IPS-18a (cell line): ENCODE measurements at regions not wholly inside any gene's neighbourhood (a gene's known extent, or its start where the extent isn't known, plus 50 kb on each side); places are given as distances from the start of the nearest gene placed in this dataset.

Experiments used
- H3K27ac ChIP-seq: one replicate; pipeline ENCODE4 v1.5.1; 2013; ENCODE audit warnings: low read length
- H3K27me3 ChIP-seq: one replicate; pipeline ENCODE4 v1.6.1; 2013; ENCODE audit warnings: mild to moderate bottlenecking, low read length; ENCODE audit not compliant: control insufficient read depth, insufficient read depth
- H3K36me3 ChIP-seq: one replicate; pipeline ENCODE4 v1.6.1; 2013; ENCODE audit warnings: low read depth, low read length; ENCODE audit not compliant: control insufficient read depth
- H3K4me1 ChIP-seq: one replicate; pipeline ENCODE4 v1.6.1; 2013; ENCODE audit warnings: low read depth, low read length; ENCODE audit not compliant: control insufficient read depth
- H3K4me3 ChIP-seq: one replicate; pipeline ENCODE4 v1.5.1; 2013; ENCODE audit warnings: low read length
- H3K9ac ChIP-seq: one replicate; pipeline ENCODE4 v1.6.1; 2013; ENCODE audit warnings: mild to moderate bottlenecking, low read length, moderate library complexity
- H3K9me3 ChIP-seq: one replicate; pipeline ENCODE4 v1.6.1; 2013; ENCODE audit warnings: low read depth, low read length; ENCODE audit not compliant: control insufficient read depth

DNA sequence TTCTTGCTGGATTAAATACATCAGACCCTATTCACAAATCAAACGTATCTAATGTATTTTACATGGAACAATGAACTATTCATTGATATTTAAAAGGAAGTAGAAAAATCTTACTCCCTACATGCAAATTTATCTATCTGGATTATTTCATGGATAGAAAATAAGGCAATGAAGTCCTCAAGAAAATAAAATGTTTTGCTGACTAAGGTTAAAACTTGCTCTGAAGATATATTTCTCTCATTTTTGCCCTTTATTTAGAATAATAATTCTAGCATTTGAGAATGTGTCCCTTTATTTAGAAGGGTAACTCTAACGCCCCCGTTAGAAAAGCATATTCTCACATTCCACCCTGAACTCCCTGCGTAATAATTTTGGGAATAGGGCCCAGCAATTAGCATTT, 627.0 kb upstream of the ZP4 start:
- Histone ChIP-seq H3K9me3 (peaks cover 4% of the 10 kb centered on the region), H3K27me3 (no peaks in the 10 kb centered on the region), H3K4me1 (no peaks in the 10 kb centered on the region), H3K9ac (no peak overlapping the region), H3K27ac (no peak overlapping the region), H3K36me3 (no peaks in the 10 kb centered on the region), H3K4me3 (no peak overlapping the region)

DNA sequence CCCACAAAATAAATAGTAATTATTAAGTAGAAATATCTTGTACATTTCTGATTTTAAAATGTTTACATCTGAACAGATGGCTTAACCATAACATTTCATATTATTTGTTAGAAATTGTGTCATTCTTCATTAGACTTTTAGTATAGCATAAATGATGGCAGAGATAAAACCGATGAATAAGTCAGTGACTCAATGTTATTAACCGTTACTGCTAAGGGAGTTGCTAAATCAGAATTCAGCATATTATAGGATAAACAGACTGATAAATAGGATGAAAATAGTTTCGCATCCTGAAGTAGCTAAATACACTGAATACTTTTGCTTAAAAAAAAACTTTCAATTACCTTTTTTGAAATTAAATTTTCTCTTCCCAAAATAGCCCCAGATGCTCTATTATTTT, 610.6 kb upstream of the ZP4 start:
- H3K27me3 ChIP-seq, result no peaks in the 10 kb centered on the region
- no peak overlapping the region for H3K4me3 ChIP-seq

DNA sequence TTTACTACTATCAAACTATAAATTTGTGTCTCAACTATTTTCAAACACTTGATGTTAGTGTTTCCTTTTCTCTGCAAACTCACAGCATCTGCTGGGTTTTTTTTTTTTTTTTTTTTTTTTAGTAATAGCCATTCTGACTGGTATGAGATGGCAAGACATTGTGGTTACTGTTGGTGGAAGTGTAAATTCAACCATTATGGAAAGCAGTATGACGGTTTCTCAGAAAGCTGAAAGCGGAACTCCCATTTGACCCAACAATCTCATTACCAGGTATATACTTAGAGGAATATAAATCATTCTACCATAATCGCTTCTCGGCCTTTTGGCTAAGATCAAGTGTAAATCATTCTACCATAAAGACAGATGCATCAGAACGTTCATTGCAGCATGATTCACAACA, 608.3 kb upstream of the ZP4 start:
- peaks cover 2% of the 10 kb centered on the region for H3K9me3 ChIP-seq
- H3K27me3 ChIP-seq, result no peaks in the 10 kb centered on the region
- no peak overlapping the region for H3K9ac ChIP-seq

More for the DNA sequence above, 610.6 kb upstream of the ZP4 start:
- Histone ChIP-seq H3K36me3 (no peaks in the 10 kb centered on the region), H3K9me3 (peaks cover 2% of the 10 kb centered on the region), H3K27ac (no peak overlapping the region), H3K4me1 (no peaks in the 10 kb centered on the region), H3K9ac (no peak overlapping the region)

DNA sequence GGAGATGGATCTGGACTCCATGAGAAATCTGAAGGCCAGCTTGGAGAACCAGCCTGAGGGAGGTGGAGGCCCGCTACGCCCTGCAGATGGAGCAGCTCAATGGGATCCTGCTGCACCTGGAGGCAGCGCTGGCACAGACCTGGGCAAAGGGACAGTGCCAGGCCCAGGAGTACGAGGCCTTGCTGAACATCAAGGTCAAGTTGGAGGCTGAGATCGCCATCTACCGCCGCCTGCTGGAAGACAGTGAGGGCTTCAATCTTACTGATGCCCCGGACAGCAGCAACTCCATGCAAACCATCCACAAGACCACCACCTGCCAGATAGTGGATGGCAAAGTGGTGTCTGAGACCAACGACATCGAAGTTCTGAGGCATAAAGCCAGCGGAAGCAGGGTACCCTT, 601.5 kb upstream of the ZP4 start:
- Histone ChIP-seq H3K9ac (no peak overlapping the region), H3K4me3 (no peak overlapping the region), H3K36me3 (no peaks in the 10 kb centered on the region), H3K27ac (no peak overlapping the region), H3K9me3 (no peaks in the 10 kb centered on the region), H3K27me3 (no peaks in the 10 kb centered on the region), H3K4me1 (no peaks in the 10 kb centered on the region)

More for the DNA sequence above, 608.3 kb upstream of the ZP4 start:
- Histone ChIP-seq H3K27ac (no peak overlapping the region), H3K4me3 (no peak overlapping the region), H3K4me1 (no peaks in the 10 kb centered on the region), H3K36me3 (no peaks in the 10 kb centered on the region)

DNA sequence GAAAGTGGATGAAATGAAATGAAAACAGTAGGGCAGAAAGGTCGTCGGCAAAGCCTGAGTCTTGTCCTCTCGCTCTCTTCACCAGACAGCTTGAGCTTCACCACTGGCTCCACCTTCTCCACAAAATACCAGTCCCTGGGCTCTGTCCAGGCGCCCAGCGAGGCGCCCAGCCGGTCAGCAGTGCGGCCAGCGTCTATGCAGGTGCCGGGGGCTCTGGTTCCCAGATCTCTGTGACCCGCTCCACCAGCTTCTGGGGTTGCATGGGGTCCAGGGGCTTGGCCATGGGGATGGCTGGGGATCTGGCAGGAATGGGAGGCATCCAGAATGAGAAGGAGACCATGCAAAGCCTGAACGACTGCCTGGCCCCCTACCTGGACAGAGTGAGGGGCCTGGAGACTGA, 600.5 kb upstream of the ZP4 start:
- Histone ChIP-seq H3K9me3 (no peaks in the 10 kb centered on the region), H3K9ac (no peak overlapping the region), H3K27me3 (no peaks in the 10 kb centered on the region), H3K4me1 (no peaks in the 10 kb centered on the region), H3K4me3 (no peak overlapping the region), H3K36me3 (no peaks in the 10 kb centered on the region), H3K27ac (no peak overlapping the region)

DNA sequence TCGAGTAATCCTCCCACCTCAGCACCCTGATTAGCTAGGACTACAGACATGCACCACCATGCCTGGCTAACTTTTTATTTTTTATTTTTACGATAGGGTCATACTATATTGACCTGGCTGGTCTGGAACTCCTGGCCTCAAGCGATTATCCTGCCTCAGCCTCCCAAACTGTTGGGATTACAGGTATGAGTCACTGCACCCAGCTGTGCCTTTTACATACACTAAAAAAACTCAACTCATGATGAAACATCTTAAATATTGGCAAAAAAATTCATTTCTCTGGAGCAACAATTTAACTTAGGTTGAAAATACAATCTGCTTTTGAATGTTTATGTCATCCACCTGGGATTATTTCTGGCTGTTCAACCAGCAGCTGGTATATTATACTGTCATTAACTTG, 598.3 kb upstream of the ZP4 start:
- Histone ChIP-seq H3K27me3 (no peaks in the 10 kb centered on the region), H3K36me3 (no peaks in the 10 kb centered on the region), H3K4me1 (no peaks in the 10 kb centered on the region), H3K9me3 (no peaks in the 10 kb centered on the region), H3K4me3 (no peak overlapping the region), H3K9ac (no peak overlapping the region), H3K27ac (no peak overlapping the region)

DNA sequence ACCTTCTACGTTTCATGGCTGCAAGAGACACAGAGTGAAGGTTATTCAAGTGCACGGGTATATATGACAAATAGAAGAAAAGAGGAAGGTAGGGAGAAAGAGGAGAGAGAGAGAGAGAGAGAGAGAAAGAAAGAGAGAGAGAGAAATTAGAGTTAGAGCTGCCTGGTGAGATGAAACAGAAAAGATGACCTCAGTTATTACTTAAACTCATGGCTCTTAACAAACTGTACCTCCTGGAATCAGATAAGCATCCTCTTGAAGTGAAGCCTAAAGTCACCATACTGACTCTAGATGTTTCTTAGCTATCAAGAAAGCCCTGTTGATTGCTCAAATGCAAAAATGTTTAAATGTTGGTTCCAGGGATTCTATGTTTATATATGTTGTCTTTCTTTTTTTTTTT, 597.7 kb upstream of the ZP4 start:
- Histone ChIP-seq H3K36me3 (no peaks in the 10 kb centered on the region), H3K27me3 (no peaks in the 10 kb centered on the region), H3K9me3 (no peaks in the 10 kb centered on the region), H3K9ac (no peak overlapping the region), H3K27ac (no peak overlapping the region), H3K4me1 (no peaks in the 10 kb centered on the region), H3K4me3 (no peak overlapping the region)

DNA sequence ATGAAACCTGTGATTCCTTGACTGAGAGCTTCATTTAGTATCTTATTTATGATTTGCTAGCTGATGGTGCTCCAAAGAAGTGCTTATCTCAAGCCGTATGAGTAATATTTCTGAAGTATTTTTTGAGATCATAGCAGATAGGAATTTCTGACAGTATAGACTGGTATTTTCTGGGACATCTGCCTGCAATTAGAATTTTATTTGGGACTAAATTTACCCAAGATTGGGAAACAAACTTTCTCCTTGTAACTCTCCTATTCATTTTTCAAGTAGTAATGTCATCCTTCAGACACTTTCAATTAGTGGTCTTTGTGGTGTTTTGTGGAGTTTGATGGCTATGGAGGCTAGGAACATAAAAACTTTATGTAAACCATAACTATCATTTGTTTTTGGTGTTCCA, 597.2 kb upstream of the ZP4 start:
- no peak overlapping the region for H3K27ac ChIP-seq
- no peak overlapping the region for H3K9ac ChIP-seq
- H3K9me3 ChIP-seq, result no peaks in the 10 kb centered on the region
- H3K4me3 ChIP-seq, result no peak overlapping the region
- H3K27me3 ChIP-seq, result no peaks in the 10 kb centered on the region
- H3K4me1 ChIP-seq, result no peaks in the 10 kb centered on the region
- H3K36me3 ChIP-seq, result no peaks in the 10 kb centered on the region

DNA sequence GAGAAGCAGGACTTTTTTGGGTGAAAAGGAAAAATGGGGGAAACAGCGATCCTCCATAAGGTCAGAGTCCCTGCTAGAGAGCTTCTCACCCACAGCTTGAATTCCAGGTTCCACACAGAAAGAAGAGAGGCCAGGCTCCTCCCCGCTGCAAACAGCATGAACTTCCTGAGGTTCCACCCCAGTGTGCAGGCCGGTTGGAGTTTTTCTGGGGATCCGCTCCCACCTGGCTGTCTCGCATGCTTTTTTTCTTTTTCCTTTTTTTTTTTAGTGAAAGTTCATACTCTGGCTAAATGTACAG, 595.1 kb upstream of the ZP4 start:
- no peak overlapping the region for H3K4me3 ChIP-seq
- no peak overlapping the region for H3K9ac ChIP-seq

DNA sequence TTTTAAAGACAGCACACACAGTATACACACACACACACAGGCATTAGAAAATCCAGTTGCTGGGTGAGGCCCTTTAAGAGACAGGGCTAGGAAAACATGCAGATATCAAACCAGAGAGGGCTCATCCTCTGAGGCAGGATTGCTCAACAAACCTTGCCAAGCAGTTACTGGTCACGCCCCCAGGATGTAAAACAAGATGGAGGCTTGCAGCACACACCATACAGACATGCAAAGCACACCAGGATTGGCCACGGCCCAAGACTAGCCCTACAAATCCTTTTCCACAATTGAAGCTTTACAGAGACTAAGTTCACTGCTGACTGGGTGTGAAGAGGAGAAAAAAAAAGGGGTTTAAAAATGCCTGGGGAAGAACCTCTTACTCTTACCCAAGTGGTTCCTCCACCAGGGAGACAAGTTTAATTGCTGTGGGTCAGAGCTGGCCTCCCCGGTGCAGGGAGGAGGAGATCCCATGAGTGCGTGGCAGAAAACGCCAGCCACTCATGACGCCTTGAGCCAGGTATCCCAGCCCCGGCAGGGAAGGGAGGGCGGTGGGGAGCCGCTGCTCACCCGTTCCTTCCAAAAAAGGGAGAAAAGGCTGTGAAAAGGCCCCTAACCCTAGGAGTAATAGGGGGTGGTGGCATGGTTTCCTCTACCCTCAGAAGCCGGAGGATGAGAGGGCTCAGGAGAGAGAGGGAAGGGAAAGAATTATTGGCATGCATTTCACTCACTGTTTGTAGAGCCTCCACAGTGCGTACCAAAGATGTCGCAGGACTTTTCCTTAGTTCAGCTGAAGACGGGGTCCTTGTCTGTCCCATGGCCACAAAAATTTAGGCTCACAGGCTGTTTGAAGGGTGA, 594.6 kb upstream of the ZP4 start:
- no peaks in the 10 kb centered on the region for H3K9me3 ChIP-seq
- no peak overlapping the region for H3K9ac ChIP-seq
- no peaks in the 10 kb centered on the region for H3K27me3 ChIP-seq
- H3K27ac ChIP-seq, result no peak overlapping the region
- H3K4me3 ChIP-seq, result no peak overlapping the region
- no peaks in the 10 kb centered on the region for H3K36me3 ChIP-seq
- no peaks in the 10 kb centered on the region for H3K4me1 ChIP-seq

More for the DNA sequence above, 595.1 kb upstream of the ZP4 start:
- H3K4me1 ChIP-seq, result no peaks in the 10 kb centered on the region
- H3K27me3 ChIP-seq, result no peaks in the 10 kb centered on the region
- no peaks in the 10 kb centered on the region for H3K36me3 ChIP-seq
- no peak overlapping the region for H3K27ac ChIP-seq
- H3K9me3 ChIP-seq, result no peaks in the 10 kb centered on the region

DNA sequence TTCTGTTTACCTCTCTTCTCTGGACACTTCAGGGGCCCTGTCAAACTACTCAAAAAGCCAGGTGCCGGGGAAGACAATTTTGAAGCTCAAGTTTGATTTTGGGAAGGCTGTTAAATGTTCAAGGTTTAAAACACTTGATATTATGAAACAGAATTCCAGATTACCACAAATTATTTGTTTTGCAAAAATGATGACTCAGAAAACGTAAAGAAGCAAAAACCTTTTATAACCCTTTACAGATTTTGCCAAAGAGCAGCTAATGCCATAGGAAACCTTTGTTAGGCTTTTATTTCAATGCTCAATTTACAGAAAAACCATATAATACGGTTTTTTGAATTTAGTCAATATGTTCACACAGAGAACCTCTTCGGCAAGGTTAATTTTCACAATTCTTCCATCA, 593.4 kb upstream of the ZP4 start:
- Histone ChIP-seq H3K4me1 (no peaks in the 10 kb centered on the region), H3K4me3 (no peak overlapping the region), H3K36me3 (no peaks in the 10 kb centered on the region), H3K27ac (no peak overlapping the region), H3K9ac (no peak overlapping the region), H3K9me3 (no peaks in the 10 kb centered on the region), H3K27me3 (no peaks in the 10 kb centered on the region)

DNA sequence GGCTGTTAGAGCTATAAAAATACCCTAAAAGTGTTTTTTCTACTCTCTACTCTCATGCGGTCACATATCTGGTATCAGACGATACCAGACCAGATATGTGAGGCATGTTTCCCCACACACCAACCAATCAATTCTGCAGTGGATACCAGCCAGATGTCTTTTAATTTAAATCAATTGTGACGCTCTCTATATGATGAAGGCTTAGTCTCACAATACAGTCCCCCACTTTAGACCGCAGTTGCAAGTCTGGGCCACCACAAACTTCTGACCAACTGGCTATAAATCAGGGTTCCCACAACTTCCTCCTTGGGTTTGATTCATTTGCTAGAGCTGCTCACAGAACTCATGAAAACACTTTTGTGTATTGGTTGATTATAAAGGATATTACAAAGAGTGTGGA, 586.1 kb upstream of the ZP4 start:
- no peak overlapping the region for H3K4me3 ChIP-seq
- H3K27me3 ChIP-seq, result no peaks in the 10 kb centered on the region
- H3K27ac ChIP-seq, result no peak overlapping the region
- H3K36me3 ChIP-seq, result no peaks in the 10 kb centered on the region
- no peaks in the 10 kb centered on the region for H3K9me3 ChIP-seq
- H3K4me1 ChIP-seq, result no peaks in the 10 kb centered on the region
- H3K9ac ChIP-seq, result no peak overlapping the region
